ENCODE measurements at regions not wholly inside any gene's neighbourhood (a gene's known extent, or its start where the extent isn't known, plus 50 kb on each side); places are given as distances from the start of the nearest gene placed in this dataset.

- DNase-seq (ENCODE audit: low read depth in 2 of 2), result no peak
These were observed 482.2 kb upstream of the KIF2A start for GRCh38 chr5:61823781-61824180.

DNA sequence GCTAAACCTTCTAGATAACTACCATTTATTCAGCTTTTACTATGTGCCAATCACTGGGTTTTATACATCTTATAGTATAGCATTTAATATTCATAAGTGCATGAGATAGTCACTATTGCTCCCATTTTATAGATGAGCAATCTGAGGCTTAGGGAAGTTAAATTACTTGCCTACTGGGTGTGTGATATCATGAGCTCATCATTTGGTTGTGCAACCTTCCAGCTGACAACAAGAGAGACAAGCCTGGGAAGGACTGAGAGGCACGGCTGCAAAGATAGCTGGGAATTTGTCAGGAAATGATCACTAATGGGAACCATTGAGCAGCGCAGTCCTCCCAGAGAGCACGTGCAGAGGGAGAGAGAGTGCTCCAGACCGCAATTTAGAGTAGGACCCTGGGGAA, 481.6 kb upstream of the KIF2A start:
- DNase-seq (ENCODE audit: low read depth in 2 of 2), result no peak

GRCh38 chr5:61827445-61827975, 478.5 kb upstream of the KIF2A start:
- DNase-seq (ENCODE audit: low read depth in 2 of 2), result no peak

GRCh38 chr5:61828856-61829255, 477.1 kb upstream of the KIF2A start:
- no peak for DNase-seq (ENCODE audit: low read depth in 2 of 2)

DNA sequence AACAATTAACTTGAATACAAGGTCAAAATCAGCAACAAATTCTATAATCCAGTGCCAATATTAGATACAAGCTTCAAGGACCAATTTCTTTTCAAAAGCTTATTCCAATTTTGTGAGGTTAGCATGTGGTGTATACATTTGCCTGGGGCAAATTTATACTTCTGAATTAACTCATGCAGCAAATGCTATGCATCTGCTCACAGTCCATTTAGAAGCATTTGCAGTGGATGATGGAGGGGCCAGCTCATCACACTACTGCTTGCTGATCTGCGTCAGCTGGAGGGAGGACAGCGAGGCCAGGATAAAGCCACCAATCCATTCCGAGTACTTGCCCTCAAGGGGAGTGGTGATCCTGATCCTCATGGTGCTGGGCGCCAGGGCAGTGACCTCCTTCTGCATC, 474.3 kb upstream of the KIF2A start:
- DNase-seq (ENCODE audit: low read depth in 2 of 2), result no peak

GRCh38 chr5:61837788-61838187, 468.2 kb upstream of the KIF2A start:
- no peak for DNase-seq (ENCODE audit: low read depth in 2 of 2)

- no peak for DNase-seq (ENCODE audit: low read depth in 2 of 2)
These were observed 465.6 kb upstream of the KIF2A start for GRCh38 chr5:61840361-61840760.

GRCh38 chr5:61842840-61843239, 463.2 kb upstream of the KIF2A start:
- no peak for DNase-seq (ENCODE audit: low read depth in 2 of 2)

GRCh38 chr5:61850696-61851095, 455.3 kb upstream of the KIF2A start:
- DNase-seq (ENCODE audit: low read depth in 2 of 2), result no peak

- DNase-seq (ENCODE audit: low read depth in 2 of 2), result no peak
These were observed 451.5 kb upstream of the KIF2A start for GRCh38 chr5:61854531-61854930.

DNA sequence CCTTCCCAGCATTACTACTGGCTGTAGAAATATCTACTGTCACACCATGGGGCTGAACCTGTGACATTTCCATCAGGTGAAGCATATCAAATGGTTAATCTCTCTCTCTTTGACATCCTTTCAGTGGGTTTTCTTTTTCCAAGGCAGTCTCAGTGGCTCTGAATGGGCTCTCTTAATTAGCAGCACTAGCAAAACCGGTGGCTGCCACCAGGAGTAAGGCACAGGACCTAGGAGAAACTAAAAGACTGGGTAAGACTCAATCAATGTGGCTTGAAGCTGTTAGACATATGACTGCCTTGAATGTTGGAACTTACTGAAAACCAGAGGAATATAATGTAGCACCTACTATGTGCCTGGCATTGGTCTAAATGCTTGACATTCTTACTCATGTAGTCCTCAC, 445.0 kb upstream of the KIF2A start:
- DNase-seq (ENCODE audit: low read depth in 2 of 2), result no peak

DNA sequence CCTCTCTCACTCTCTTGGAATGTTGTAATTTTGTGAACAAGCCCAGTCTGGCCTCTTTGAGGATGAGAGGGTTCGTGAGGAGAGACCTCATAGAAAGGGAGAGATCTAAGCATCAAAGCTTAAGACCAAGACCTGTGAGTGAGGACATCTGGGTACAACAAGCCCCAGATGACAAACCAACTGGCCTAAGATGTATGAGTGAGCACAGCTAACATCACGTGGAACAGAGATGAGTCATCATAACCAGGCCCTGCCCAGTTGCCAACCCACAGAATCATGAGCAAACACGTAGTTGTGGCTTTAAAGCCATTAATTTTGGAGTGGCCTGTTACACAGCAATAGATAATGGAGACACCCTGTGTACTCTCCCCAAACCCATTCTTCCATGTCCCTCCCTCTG, 439.1 kb upstream of the KIF2A start:
- no peak for DNase-seq (ENCODE audit: low read depth in 2 of 2)

GRCh38 chr5:61869333-61869732, 436.7 kb upstream of the KIF2A start:
- no peak for DNase-seq (ENCODE audit: low read depth in 2 of 2)

DNA sequence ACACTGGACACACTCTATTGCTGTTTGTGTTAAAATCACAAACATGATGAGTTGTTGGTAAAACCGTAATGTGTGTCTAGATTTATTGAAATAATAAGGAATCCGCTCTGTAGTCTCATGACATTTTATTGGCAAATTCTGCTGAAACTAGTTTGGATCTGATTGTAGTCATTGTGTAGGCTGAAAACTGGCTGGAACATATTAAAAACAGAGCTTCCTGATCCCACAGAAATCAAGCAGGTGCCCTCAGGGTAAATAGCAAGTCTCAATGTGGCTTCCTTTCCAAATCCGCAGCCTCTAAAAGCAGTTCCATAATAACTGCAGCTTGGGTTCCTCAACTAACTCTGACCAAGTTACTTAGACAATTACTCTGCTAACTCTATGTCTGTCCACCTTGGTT, 427.5 kb upstream of the KIF2A start:
- DNase-seq (ENCODE audit: low read depth in 2 of 2), result no peak

DNA sequence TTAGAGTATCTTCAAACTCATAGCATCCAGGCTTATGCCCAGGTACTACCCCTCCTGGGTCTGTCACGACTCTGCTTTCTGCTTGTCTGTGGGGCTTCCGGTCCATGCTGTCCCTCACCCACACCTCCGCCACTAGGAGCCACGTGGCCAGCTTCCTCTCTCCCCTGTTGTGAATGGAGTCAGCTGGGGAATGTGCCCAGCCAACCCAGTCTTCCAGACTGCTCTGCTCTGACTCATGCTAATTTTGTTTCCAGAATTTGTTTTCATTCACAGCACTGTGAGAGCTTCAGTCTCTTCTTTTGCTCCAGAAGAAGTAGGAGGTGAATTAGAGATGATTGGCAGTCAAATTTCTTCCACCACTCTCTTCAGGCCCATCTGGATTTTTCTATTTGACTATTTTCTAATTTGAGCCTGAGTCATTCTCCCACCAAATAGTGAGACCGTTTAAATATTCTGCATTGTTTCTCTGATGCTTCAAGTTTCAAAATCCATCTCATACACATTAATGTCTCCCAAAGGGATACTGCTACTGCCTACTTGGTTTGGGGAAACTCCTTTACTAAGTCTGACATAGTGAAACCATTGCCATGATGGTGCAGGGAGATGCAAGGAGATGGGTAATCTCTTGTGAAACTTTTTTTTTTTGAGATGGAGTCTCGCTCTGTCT, 424.1 kb upstream of the KIF2A start:
- no peak for DNase-seq (ENCODE audit: low read depth in 2 of 2)

GRCh38 chr5:61882901-61883500, 423.0 kb upstream of the KIF2A start:
- DNase-seq (ENCODE audit: low read depth in 2 of 2), result no peak

GRCh38 chr5:61884252-61884855, 421.7 kb upstream of the KIF2A start:
- DNase-seq (ENCODE audit: low read depth in 2 of 2), result no peak

- DNase-seq (ENCODE audit: low read depth in 2 of 2), result no peak
These were observed 419.8 kb upstream of the KIF2A start for GRCh38 chr5:61886214-61886613.

DNA sequence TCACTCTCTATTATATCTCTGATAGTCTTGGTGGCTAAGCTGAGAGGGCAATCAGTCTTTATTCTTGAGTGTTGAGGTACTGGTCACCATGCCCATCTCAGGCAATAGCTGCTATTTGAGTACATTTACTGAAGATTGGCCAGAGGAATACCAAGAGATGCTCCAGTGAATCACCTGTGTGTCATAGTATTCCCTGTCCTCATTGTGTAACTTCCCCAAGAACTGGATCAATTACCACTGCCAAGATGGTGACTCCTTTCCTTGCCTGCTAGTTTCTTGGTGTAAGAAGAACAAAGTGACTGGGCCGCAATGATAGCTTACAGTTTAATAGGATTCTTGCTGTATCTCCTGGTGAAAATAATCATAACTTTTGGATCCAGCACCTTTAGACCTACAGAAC, 418.7 kb upstream of the KIF2A start:
- no peak for DNase-seq (ENCODE audit: low read depth in 2 of 2)

- DNase-seq (ENCODE audit: low read depth in 2 of 2), result no peak
These were observed 412.0 kb upstream of the KIF2A start for GRCh38 chr5:61894046-61894445.

GRCh38 chr5:61896811-61897210, 409.2 kb upstream of the KIF2A start:
- no peak for DNase-seq (ENCODE audit: low read depth in 2 of 2)

GRCh38 chr5:61897251-61897650, 408.8 kb upstream of the KIF2A start:
- no peak for DNase-seq (ENCODE audit: low read depth in 2 of 2)

- DNase-seq (ENCODE audit: low read depth in 2 of 2), result no peak
These were observed 404.0 kb upstream of the KIF2A start for GRCh38 chr5:61901997-61902396.
